HEK293T (cell line): ENCODE measurements at regions not wholly inside any gene's neighbourhood (a gene's known extent, or its start where the extent isn't known, plus 50 kb on each side); places are given as distances from the start of the nearest gene placed in this dataset.

ENCODE experiments used
- ARNT ChIP-seq: fragments of 450-650 bp; IDR thresholded peaks from 2 replicates; pipeline ENCODE4 v1.6.1; 2017; ENCODE audit warnings: mild to moderate bottlenecking
- BHLHE40 ChIP-seq: fragments of 450-650 bp; IDR thresholded peaks from 2 replicates; pipeline ENCODE4 v1.6.1; 2016; ENCODE audit warnings: mild to moderate bottlenecking, moderate library complexity, borderline replicate concordance
- CTBP1 ChIP-seq: fragments of 450-650 bp; IDR thresholded peaks from 2 replicates; pipeline ENCODE4 v1.6.1; 2016; ENCODE audit warnings: borderline replicate concordance
- ELF4 ChIP-seq: fragments of 450-650 bp; IDR thresholded peaks from 2 replicates; pipeline ENCODE4 v1.6.1; 2017; ENCODE audit warnings: antibody characterized with exemption
- FOXK2 ChIP-seq: fragments of 450-650 bp; IDR thresholded peaks from 2 replicates; pipeline ENCODE4 v1.6.1; 2016; ENCODE audit warnings: mild to moderate bottlenecking
- FOXM1 ChIP-seq: fragments of 450-650 bp; IDR thresholded peaks from 2 replicates; pipeline ENCODE4 v1.6.1; 2017; ENCODE audit warnings: mild to moderate bottlenecking, borderline replicate concordance
- L3MBTL2 ChIP-seq: fragments of 450-650 bp; conservative IDR thresholded peaks from 2 replicates; pipeline ENCODE4 v1.6.1; 2016; ENCODE audit warnings: mild to moderate bottlenecking
- NFRKB ChIP-seq: fragments of 450-650 bp; IDR thresholded peaks from 2 replicates; pipeline ENCODE4 v1.6.1; 2016; ENCODE audit warnings: mild to moderate bottlenecking, moderate library complexity
- PKNOX1 ChIP-seq: fragments of 450-650 bp; IDR thresholded peaks from 2 replicates; pipeline ENCODE4 v1.6.1; 2016
- SP1 ChIP-seq: fragments of 450-650 bp; IDR thresholded peaks from 2 replicates; pipeline ENCODE4 v1.6.1; 2017
- TARDBP ChIP-seq: fragments of 450-650 bp; IDR thresholded peaks from 2 replicates; pipeline ENCODE4 v1.6.1; 2016
- ZNF384 ChIP-seq: fragments of 450-650 bp; IDR thresholded peaks from 2 replicates; pipeline ENCODE4 v1.6.1; 2016

GRCh38 chr16:48905632-48906505 lies 295.9 kb upstream of the N4BP1 start:
- TF ChIP-seq ARNT (no peak), FOXM1 (no peak), PKNOX1 (no peak), L3MBTL2 (no peak), ELF4 (no peak), BHLHE40 (no peak), CTBP1 (no peak), ZNF384 (no peak), NFRKB (no peak), SP1 (no peak), TARDBP (no peak), FOXK2 (no peak)
